K562 (cell line): ENCODE measurements at regions not wholly inside any gene's neighbourhood (a gene's known extent, or its start where the extent isn't known, plus 50 kb on each side); places are given as distances from the start of the nearest gene placed in this dataset.
"Not testable (repeated sequence)": the region's sequence is repeated elsewhere in the genome, so short reads cannot be mapped to it uniquely, and the experiment has no call there.

Source experiments
- ELF4 ChIP-seq: fragments of 450-650 bp; formaldehyde crosslinking; IDR thresholded peaks from 2 replicates; pipeline ENCODE4 v1.4.0; 2022; ENCODE audit warnings: missing genetic modification characterization
- EP300 ChIP-seq: IDR thresholded peaks from 2 replicates; pipeline ENCODE4 v1.6.1; 2012; ENCODE audit warnings: low read length, improper control_type of control experiment
- EP400 ChIP-seq: fragments of 450-650 bp; IDR thresholded peaks from 2 replicates; pipeline ENCODE4 v1.6.1; 2017; ENCODE audit warnings: antibody characterized with exemption, mild to moderate bottlenecking, moderate library complexity
- ETV1 ChIP-seq: fragments of 450-650 bp; conservative IDR thresholded peaks from 2 replicates; pipeline ENCODE4 v1.6.1; 2016; ENCODE audit warnings: missing genetic modification characterization, control low read depth, low read depth, missing compliant biosample characterization
- GMEB1 ChIP-seq: fragments of 250-450 bp; sonication (Bioruptor Pico); IDR thresholded peaks from 2 replicates; pipeline ENCODE4 v1.4.0; 2020; ENCODE audit warnings: mild to moderate bottlenecking
- HDAC1 ChIP-seq, 2 experiments: fragments of 450-650 bp; IDR thresholded peaks; 2 replicates each; pipeline ENCODE4 v1.6.1; 2016 to 2017; ENCODE audit warnings: inconsistent platforms in 1 of 2, mild to moderate bottlenecking in 1 of 2, moderate library complexity in 1 of 2
- HMBOX1 ChIP-seq: sonication (generic); IDR thresholded peaks from 2 replicates; pipeline ENCODE4 v1.6.1; 2016
- JUND ChIP-seq, 2 experiments: IDR thresholded peaks; 2 replicates in 1 of 2; 3 replicates in 1 of 2; pipeline ENCODE4 v1.6.1; 2011; ENCODE audit warnings: borderline replicate concordance in 2 of 2, low read depth in 2 of 2, low read length in 2 of 2, improper control_type of control experiment in 1 of 2, missing biosample characterization in 1 of 2, missing genetic modification characterization in 1 of 2, missing genetic modification reagents in 1 of 2
- MTA1 ChIP-seq: fragments of 450-650 bp; IDR thresholded peaks from 2 replicates; pipeline ENCODE4 v1.6.1; 2017; ENCODE audit warnings: borderline replicate concordance
- NRF1 ChIP-seq, 2 experiments: fragments of 450-650 bp; IDR thresholded peaks in 1 of 2; conservative IDR thresholded peaks in 1 of 2; 2 replicates each; pipeline ENCODE4 v1.6.1; 2014; ENCODE audit warnings: mild to moderate bottlenecking in 2 of 2
- SRF ChIP-seq, 2 experiments: fragments of 250-450, 450-650 bp in 1 of 2; sonication (Bioruptor Pico) in 1 of 2; sonication (generic) in 1 of 2; formaldehyde crosslinking; IDR thresholded peaks; 2 replicates each; pipeline versions ENCODE4 v1.5.0 to v1.5.1; 2020 to 2022; ENCODE audit warnings: mild to moderate bottlenecking in 1 of 2, missing genetic modification reagents in 1 of 2
- TOE1 ChIP-seq, 2 experiments: fragments of 450-650 bp in 1 of 2; sonication (generic) in 1 of 2; formaldehyde crosslinking in 1 of 2; IDR thresholded peaks; 2 replicates each; pipeline versions ENCODE4 v1.7.1 to v1.8.0; 2016 to 2022; ENCODE audit warnings: borderline replicate concordance in 2 of 2, mild to moderate bottlenecking in 2 of 2, antibody characterized with exemption in 1 of 2, inconsistent platforms in 1 of 2, low read depth in 1 of 2, missing genetic modification reagents in 1 of 2, moderate library complexity in 1 of 2
- ZBTB12 ChIP-seq: fragments of 250-450 bp; sonication (Bioruptor Pico); IDR thresholded peaks from 2 replicates; pipeline ENCODE4 v1.4.0; 2020
- ZNF395 ChIP-seq: fragments of 200-800 bp; sonication (Bioruptor generic); IDR thresholded peaks from 2 replicates; pipeline ENCODE4 v1.6.1; 2017; ENCODE audit warnings: missing genetic modification characterization, missing compliant biosample characterization
- ZNF592 ChIP-seq: fragments of 450-650 bp; IDR thresholded peaks from 2 replicates; pipeline ENCODE4 v1.6.1; 2017; ENCODE audit warnings: antibody characterized with exemption, mild to moderate bottlenecking
- ZNF696 ChIP-seq: fragments of 250-450 bp; sonication (Bioruptor Pico); conservative IDR thresholded peaks from 2 replicates; pipeline ENCODE4 v1.4.0; 2020; ENCODE audit warnings: mild to moderate bottlenecking, moderate library complexity
- ZNF79 ChIP-seq: fragments of 250-450 bp; sonication (Bioruptor Pico); IDR thresholded peaks from 2 replicates; pipeline ENCODE4 v1.4.0; 2020; ENCODE audit warnings: low read depth, mild to moderate bottlenecking, moderate library complexity

- TF ChIP-seq ZNF395 (CRISPR knock-in tag) (peak; percentile 76), ELF4 (CRISPR knock-in tag) (peak; percentile 78), ZNF79 (CRISPR knock-in tag) (peak; percentile 54; the same call in 1 of the 2 replicates), HDAC1 (IDR thresholded peaks at IDR 0.05) (peak in 1 of 2 experiments; percentile 43; a peak in 1 of 4 replicates), MTA1 (0 out of 2 replicates have a peak, but pooled peaks have one; percentile 69), SRF (CRISPR knock-in tag; IDR thresholded peaks at IDR 0.05) (peak in 1 of 2 experiments; percentile 49; a peak in 1 of 4 replicates), EP300 (peak; percentile 85), ETV1 (tag) (peak; percentile 45), JUND (IDR thresholded peaks at IDR 0.05; ENCODE audit: borderline replicate concordance, low read depth, low read length) (peak; percentile 29; the same call in 1 of the 2 replicates), JUND (tag; IDR thresholded peaks at IDR 0.05; ENCODE audit: borderline replicate concordance, low read depth, low read length) (peak; percentile 39; the same call in 1 of the 3 replicates), EP400 (peak; percentile 55; the same call in 1 of the 2 replicates), ZBTB12 (peak; percentile 36; the same call in 1 of the 2 replicates), ZNF696 (CRISPR knock-in tag) (peak; percentile 23; the same call in 1 of the 2 replicates), GMEB1 (peak; percentile 47; the same call in 1 of the 2 replicates), NRF1 (conservative IDR thresholded peaks at IDR 0.05 in 1 of 2, IDR thresholded peaks at IDR 0.05 in 1 of 2) (0 out of 4 replicates have a peak, but pooled peaks have one; percentile 16 to 19), HMBOX1 (peak; percentile 60; the same call in 1 of the 2 replicates), ZNF592 (peak; percentile 90), TOE1 (IDR thresholded peaks at IDR 0.05; ENCODE audit: borderline replicate concordance) (peak; percentile 41; the same call in 1 of the 2 replicates)
- TF ChIP-seq TOE1 (CRISPR knock-in tag; IDR thresholded peaks at IDR 0.05; ENCODE audit: borderline replicate concordance, low read depth) = not testable (repeated sequence)
Observed at GRCh38 chr3:193926071-193926470, 209.9 kb upstream of the HES1 start (continued).
